GM12878 (cell line): ENCODE measurements at regions not wholly inside any gene's neighbourhood (a gene's known extent, or its start where the extent isn't known, plus 50 kb on each side); places are given as distances from the start of the nearest gene placed in this dataset.

Experiments
- ATAC-seq: fragments of 200-7000 bp; cut with Tn5 transposase; 3 replicates; pipeline ENCODE4 v1.9.1; 2020; ENCODE audit warnings: mild to moderate bottlenecking, moderate library complexity
- BruUV-seq: library from RNA; stranded (reverse); fragments of 400-500 nt; replicated peaks from 2 replicates; lab custom pipeline; 2021; lab: Mats Ljungman, UMichigan
- CTCF ChIA-PET: fragments of 300-600 bp; sonication (Branson Sonifier 250); formaldehyde crosslinking; extraction: SDS; loops from one replicate; lab custom pipeline; 2021; ENCODE audit warnings: inconsistent platforms; lab: Yijun Ruan, JAX
- POLR2A ChIA-PET: fragments of 350-600 bp; formaldehyde crosslinking; extraction: SDS; loops from one replicate; lab custom pipeline; 2021; ENCODE audit warnings: inconsistent platforms; lab: Charles Lee
- RAD21 ChIA-PET: fragments of 300-600 bp; sonication (Branson Sonifier 250); formaldehyde crosslinking; loops from one replicate; lab custom pipeline; 2023; ENCODE audit warnings: antibody characterized with exemption; ENCODE audit not compliant: unreplicated experiment; lab: Charles Lee
- SMC1A ChIA-PET: fragments of 300-600 bp; sonication (Branson Sonifier 250); formaldehyde crosslinking; loops from one replicate; lab custom pipeline; 2023; ENCODE audit not compliant: unreplicated experiment, uncharacterized antibody; lab: Charles Lee
- DNase-seq: peaks from one replicate; pipeline ENCODE4 v3.0.0-alpha.2; 2011; ENCODE audit warnings: low read depth, low spot score
- FAIRE-seq: peaks from 3 replicates; lab custom pipeline; 2011; peaks lifted over from hg19 to GRCh38; lab: Jason Lieb, UNC
- H2AFZ ChIP-seq: 2 replicates; pipeline ENCODE4 v1.6.0; 2011; ENCODE audit warnings: low read depth, low read length, control low read depth; ENCODE audit not compliant: control insufficient read depth
- H3K27ac ChIP-seq: 2 replicates; pipeline ENCODE4 v1.5.1; 2011; ENCODE audit warnings: control low read depth; ENCODE audit not compliant: control insufficient read depth, insufficient read depth
- H3K27me3 ChIP-seq, 2 experiments: replicated peaks in 1 of 2; 2 replicates each; pipeline versions ENCODE4 v1.6.0 to v1.6.1; 2011; ENCODE audit warnings: low read length in 1 of 2; ENCODE audit not compliant: control insufficient read depth in 2 of 2, insufficient read depth in 2 of 2
- H3K36me3 ChIP-seq, 2 experiments: 2 replicates each; pipeline ENCODE4 v1.5.1; 2011; ENCODE audit warnings: low read length in 1 of 2; ENCODE audit not compliant: control insufficient read depth in 2 of 2, insufficient read depth in 2 of 2
- H3K4me1 ChIP-seq: 2 replicates; pipeline ENCODE4 v1.6.1; 2011; ENCODE audit warnings: mild to moderate bottlenecking, low read length, moderate library complexity, mixed read lengths; ENCODE audit not compliant: control insufficient read depth, insufficient read depth
- H3K4me2 ChIP-seq: 2 replicates; pipeline ENCODE4 v1.6.0; 2011; ENCODE audit warnings: control low read depth; ENCODE audit not compliant: control insufficient read depth, insufficient read depth
- H3K4me3 ChIP-seq: fragments of 200-600 bp; sonication (generic); 2 replicates; pipeline ENCODE4 v1.5.1; 2016
- H3K79me2 ChIP-seq: 2 replicates; pipeline ENCODE4 v1.6.0; 2011; ENCODE audit warnings: low read length; ENCODE audit not compliant: control insufficient read depth, insufficient read depth
- H3K9ac ChIP-seq: 2 replicates; pipeline ENCODE4 v1.8.0; 2011; ENCODE audit warnings: low read length, control low read depth, mixed read lengths; ENCODE audit not compliant: control insufficient read depth, insufficient read depth
- H3K9me3 ChIP-seq: replicated peaks from 3 replicates; pipeline ENCODE4 v1.5.1; 2011; ENCODE audit warnings: mild to moderate bottlenecking, low read length; ENCODE audit not compliant: control insufficient read depth, insufficient read depth
- H4K20me1 ChIP-seq: 2 replicates; pipeline ENCODE4 v1.6.0; 2011; ENCODE audit not compliant: control insufficient read depth, insufficient read depth
- EED ChIP-seq: sonication (generic); IDR thresholded peaks from 2 replicates; pipeline ENCODE4 v1.6.1; 2016; ENCODE audit warnings: antibody characterized with exemption, low read depth
- GABPA ChIP-seq: IDR thresholded peaks from 2 replicates; pipeline ENCODE4 v1.6.1; 2014; ENCODE audit warnings: antibody characterized with exemption, low read depth, mild to moderate bottlenecking, inconsistent platforms
- IKZF1 ChIP-seq: fragments of 450-650 bp; conservative IDR thresholded peaks from 2 replicates; pipeline ENCODE4 v1.6.1; 2017; ENCODE audit warnings: antibody characterized with exemption, mild to moderate bottlenecking
- MYB ChIP-seq: fragments of 150-350 bp; IDR thresholded peaks from 2 replicates; pipeline ENCODE4 v1.6.1; 2014; ENCODE audit warnings: mild to moderate bottlenecking, low read depth, low read length, borderline replicate concordance
- RAD21 ChIP-seq: IDR thresholded peaks from 2 replicates; pipeline ENCODE4 v1.6.1; 2011; ENCODE audit warnings: mild to moderate bottlenecking, low read depth, low read length, moderate library complexity; ENCODE audit not compliant: insufficient read depth
- SMAD5 ChIP-seq: IDR thresholded peaks from 2 replicates; pipeline ENCODE4 v1.6.1; 2016; ENCODE audit warnings: antibody characterized with exemption, low read depth
- STAT1 ChIP-seq: fragments of 450-650 bp; conservative IDR thresholded peaks from 2 replicates; pipeline ENCODE4 v1.6.1; 2014; ENCODE audit warnings: antibody characterized with exemption, mild to moderate bottlenecking
- WGBS: methylation state at CpG from one replicate; pipeline ENCODE4 v1.1.6; 2016; ENCODE audit warnings: low lambda C conversion rate; ENCODE audit not compliant: insufficient replicate concordance, insufficient coverage; ENCODE audit errors: missing lambda C conversion rate; 5-methylcytosine and 5-hydroxymethylcytosine counted together
- in situ Hi-C: fragments of 300-500 bp; cut with MboI; formaldehyde crosslinking; loops from 9 replicates; pipeline ENCODE4 v1.14.3; 2018; ENCODE audit warnings: mixed read lengths
- intact Hi-C: fragments of 100-400 bp; cut with micrococcal nuclease; formaldehyde crosslinking; loops from one replicate; pipeline ENCODE4 v1.14.2; 2022; ENCODE audit not compliant: unreplicated experiment
- TF ChIP-seq, protein P1 (sequence below): fragments of 150-350 bp; IDR thresholded peaks from 2 replicates; pipeline ENCODE4 v1.6.1; 2016; ENCODE audit warnings: low read depth, low read length
- TF ChIP-seq, protein P2 (sequence below): IDR thresholded peaks from 2 replicates; pipeline ENCODE4 v1.6.1; 2012; ENCODE audit warnings: mild to moderate bottlenecking, low read depth, low read length
- TF ChIP-seq, protein P3 (sequence below): fragments of 450-650 bp; IDR thresholded peaks from 2 replicates; pipeline ENCODE4 v1.6.1; 2014; ENCODE audit warnings: mild to moderate bottlenecking
- TF ChIP-seq, protein P4 (sequence below): fragments of 450-650 bp; IDR thresholded peaks from 2 replicates; pipeline ENCODE4 v1.6.1; 2017; ENCODE audit warnings: mild to moderate bottlenecking

GRCh38 chr10:128932071-128932820 lies 534.8 kb upstream of the MGMT start:
- 56% methylated on average over 19 of the region's 19 CpGs for WGBS
- RAD21 ChIA-PET: no interaction called here
- Histone ChIP-seq H3K79me2 (no peaks in the 10 kb centered on the region), H2AFZ (no peak overlapping the region), H3K36me3 (no peaks in the 10 kb centered on the region), H3K9ac (no peak overlapping the region), H4K20me1 (no peaks in the 10 kb centered on the region), H3K9me3 (no peaks in the 10 kb centered on the region), H3K4me2 (no peak overlapping the region), H3K4me3 (no peak overlapping the region), H3K27ac (no peak overlapping the region), H3K27me3 (no peaks in the 10 kb centered on the region), H3K4me1 (no peaks in the 10 kb centered on the region)
- BruUV-seq: no TSS peak
- no peak for DNase-seq
- POLR2A ChIA-PET: no interaction called here
- SMC1A ChIA-PET: no interaction called here
- no peak for FAIRE-seq
- ATAC-seq: no peak
- intact Hi-C loops (no loop called here), in situ Hi-C loops (no loop called here)
- CTCF ChIA-PET: no interaction called here
- TF ChIP-seq SMAD5: no peak
- TF ChIP-seq STAT1: no peak
- TF ChIP-seq EED: no peak
- no peak for TF ChIP-seq GABPA
- TF ChIP-seq IKZF1: no peak
- TF ChIP-seq, protein P1, sequence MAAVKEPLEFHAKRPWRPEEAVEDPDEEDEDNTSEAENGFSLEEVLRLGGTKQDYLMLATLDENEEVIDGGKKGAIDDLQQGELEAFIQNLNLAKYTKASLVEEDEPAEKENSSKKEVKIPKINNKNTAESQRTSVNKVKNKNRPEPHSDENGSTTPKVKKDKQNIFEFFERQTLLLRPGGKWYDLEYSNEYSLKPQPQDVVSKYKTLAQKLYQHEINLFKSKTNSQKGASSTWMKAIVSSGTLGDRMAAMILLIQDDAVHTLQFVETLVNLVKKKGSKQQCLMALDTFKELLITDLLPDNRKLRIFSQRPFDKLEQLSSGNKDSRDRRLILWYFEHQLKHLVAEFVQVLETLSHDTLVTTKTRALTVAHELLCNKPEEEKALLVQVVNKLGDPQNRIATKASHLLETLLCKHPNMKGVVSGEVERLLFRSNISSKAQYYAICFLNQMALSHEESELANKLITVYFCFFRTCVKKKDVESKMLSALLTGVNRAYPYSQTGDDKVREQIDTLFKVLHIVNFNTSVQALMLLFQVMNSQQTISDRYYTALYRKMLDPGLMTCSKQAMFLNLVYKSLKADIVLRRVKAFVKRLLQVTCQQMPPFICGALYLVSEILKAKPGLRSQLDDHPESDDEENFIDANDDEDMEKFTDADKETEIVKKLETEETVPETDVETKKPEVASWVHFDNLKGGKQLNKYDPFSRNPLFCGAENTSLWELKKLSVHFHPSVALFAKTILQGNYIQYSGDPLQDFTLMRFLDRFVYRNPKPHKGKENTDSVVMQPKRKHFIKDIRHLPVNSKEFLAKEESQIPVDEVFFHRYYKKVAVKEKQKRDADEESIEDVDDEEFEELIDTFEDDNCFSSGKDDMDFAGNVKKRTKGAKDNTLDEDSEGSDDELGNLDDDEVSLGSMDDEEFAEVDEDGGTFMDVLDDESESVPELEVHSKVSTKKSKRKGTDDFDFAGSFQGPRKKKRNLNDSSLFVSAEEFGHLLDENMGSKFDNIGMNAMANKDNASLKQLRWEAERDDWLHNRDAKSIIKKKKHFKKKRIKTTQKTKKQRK: no peak
- TF ChIP-seq, protein P2, sequence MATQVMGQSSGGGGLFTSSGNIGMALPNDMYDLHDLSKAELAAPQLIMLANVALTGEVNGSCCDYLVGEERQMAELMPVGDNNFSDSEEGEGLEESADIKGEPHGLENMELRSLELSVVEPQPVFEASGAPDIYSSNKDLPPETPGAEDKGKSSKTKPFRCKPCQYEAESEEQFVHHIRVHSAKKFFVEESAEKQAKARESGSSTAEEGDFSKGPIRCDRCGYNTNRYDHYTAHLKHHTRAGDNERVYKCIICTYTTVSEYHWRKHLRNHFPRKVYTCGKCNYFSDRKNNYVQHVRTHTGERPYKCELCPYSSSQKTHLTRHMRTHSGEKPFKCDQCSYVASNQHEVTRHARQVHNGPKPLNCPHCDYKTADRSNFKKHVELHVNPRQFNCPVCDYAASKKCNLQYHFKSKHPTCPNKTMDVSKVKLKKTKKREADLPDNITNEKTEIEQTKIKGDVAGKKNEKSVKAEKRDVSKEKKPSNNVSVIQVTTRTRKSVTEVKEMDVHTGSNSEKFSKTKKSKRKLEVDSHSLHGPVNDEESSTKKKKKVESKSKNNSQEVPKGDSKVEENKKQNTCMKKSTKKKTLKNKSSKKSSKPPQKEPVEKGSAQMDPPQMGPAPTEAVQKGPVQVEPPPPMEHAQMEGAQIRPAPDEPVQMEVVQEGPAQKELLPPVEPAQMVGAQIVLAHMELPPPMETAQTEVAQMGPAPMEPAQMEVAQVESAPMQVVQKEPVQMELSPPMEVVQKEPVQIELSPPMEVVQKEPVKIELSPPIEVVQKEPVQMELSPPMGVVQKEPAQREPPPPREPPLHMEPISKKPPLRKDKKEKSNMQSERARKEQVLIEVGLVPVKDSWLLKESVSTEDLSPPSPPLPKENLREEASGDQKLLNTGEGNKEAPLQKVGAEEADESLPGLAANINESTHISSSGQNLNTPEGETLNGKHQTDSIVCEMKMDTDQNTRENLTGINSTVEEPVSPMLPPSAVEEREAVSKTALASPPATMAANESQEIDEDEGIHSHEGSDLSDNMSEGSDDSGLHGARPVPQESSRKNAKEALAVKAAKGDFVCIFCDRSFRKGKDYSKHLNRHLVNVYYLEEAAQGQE: no peak
- TF ChIP-seq RAD21: no peak
- TF ChIP-seq, protein P3, sequence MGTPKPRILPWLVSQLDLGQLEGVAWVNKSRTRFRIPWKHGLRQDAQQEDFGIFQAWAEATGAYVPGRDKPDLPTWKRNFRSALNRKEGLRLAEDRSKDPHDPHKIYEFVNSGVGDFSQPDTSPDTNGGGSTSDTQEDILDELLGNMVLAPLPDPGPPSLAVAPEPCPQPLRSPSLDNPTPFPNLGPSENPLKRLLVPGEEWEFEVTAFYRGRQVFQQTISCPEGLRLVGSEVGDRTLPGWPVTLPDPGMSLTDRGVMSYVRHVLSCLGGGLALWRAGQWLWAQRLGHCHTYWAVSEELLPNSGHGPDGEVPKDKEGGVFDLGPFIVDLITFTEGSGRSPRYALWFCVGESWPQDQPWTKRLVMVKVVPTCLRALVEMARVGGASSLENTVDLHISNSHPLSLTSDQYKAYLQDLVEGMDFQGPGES: no peak
- TF ChIP-seq, protein P4, sequence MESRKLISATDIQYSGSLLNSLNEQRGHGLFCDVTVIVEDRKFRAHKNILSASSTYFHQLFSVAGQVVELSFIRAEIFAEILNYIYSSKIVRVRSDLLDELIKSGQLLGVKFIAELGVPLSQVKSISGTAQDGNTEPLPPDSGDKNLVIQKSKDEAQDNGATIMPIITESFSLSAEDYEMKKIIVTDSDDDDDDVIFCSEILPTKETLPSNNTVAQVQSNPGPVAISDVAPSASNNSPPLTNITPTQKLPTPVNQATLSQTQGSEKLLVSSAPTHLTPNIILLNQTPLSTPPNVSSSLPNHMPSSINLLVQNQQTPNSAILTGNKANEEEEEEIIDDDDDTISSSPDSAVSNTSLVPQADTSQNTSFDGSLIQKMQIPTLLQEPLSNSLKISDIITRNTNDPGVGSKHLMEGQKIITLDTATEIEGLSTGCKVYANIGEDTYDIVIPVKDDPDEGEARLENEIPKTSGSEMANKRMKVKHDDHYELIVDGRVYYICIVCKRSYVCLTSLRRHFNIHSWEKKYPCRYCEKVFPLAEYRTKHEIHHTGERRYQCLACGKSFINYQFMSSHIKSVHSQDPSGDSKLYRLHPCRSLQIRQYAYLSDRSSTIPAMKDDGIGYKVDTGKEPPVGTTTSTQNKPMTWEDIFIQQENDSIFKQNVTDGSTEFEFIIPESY: no peak
- TF ChIP-seq MYB: no peak
